Gastroesophageal sphincter (tissue), 3 donors: ENCODE measurements at regions not wholly inside any gene's neighbourhood (a gene's known extent, or its start where the extent isn't known, plus 50 kb on each side); places are given as distances from the start of the nearest gene placed in this dataset.

Source experiments
- EP300 ChIP-seq: sonication (generic); formaldehyde crosslinking; IDR thresholded peaks from one replicate; pipeline ENCODE4 v1.6.1; 2017; ENCODE audit warnings: antibody characterized with exemption, mild to moderate bottlenecking
- POLR2A ChIP-seq, 2 donors: fragments of 450-650 bp; IDR thresholded peaks; one replicate each; pipeline ENCODE4 v1.6.1; 2017; ENCODE audit warnings: antibody characterized with exemption in 2 of 2, mild to moderate bottlenecking in 2 of 2, moderate library complexity in 1 of 2
- POLR2AphosphoS5 ChIP-seq: sonication (generic); formaldehyde crosslinking; IDR thresholded peaks from one replicate; pipeline ENCODE4 v1.6.1; 2017; ENCODE audit warnings: antibody characterized with exemption
- TF ChIP-seq, protein P1 (sequence below), 4 experiments: fragments of 200-600 bp in 2 of 4; fragments of 450-650 bp in 2 of 4; sonication (generic) in 1 of 4; IDR thresholded peaks; one replicate each; pipeline ENCODE4 v1.5.1; 2017 to 2019; ENCODE audit warnings: antibody characterized with exemption in 4 of 4, mild to moderate bottlenecking in 2 of 4, moderate library complexity in 2 of 4

DNA sequence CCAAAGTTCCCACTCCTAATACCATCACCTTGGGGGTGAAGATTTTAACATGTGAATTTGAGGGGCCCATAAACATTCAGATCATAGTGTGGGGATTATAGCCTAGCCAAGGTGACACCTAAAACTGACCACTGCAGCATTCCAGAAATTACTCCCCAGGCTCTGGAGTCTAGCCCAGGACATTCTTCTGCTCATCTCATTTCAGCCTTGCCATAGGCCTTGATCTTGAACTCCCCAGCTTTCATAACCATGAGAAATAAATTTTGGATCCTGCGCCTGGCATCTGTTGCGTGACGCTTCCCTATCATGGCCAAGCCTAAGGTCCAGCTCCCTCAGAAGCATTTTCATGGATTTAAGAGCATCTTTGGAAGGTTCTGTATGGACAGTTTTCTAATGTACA lies 502.9 kb upstream of the THBS1 start:
- TF ChIP-seq POLR2A (IDR thresholded peaks at IDR 0.05) (no peak), EP300 (no peak), POLR2AphosphoS5 (no peak)
- TF ChIP-seq, protein P1, sequence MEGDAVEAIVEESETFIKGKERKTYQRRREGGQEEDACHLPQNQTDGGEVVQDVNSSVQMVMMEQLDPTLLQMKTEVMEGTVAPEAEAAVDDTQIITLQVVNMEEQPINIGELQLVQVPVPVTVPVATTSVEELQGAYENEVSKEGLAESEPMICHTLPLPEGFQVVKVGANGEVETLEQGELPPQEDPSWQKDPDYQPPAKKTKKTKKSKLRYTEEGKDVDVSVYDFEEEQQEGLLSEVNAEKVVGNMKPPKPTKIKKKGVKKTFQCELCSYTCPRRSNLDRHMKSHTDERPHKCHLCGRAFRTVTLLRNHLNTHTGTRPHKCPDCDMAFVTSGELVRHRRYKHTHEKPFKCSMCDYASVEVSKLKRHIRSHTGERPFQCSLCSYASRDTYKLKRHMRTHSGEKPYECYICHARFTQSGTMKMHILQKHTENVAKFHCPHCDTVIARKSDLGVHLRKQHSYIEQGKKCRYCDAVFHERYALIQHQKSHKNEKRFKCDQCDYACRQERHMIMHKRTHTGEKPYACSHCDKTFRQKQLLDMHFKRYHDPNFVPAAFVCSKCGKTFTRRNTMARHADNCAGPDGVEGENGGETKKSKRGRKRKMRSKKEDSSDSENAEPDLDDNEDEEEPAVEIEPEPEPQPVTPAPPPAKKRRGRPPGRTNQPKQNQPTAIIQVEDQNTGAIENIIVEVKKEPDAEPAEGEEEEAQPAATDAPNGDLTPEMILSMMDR (IDR thresholded peaks at IDR 0.05) = no peak
